H9 (cell line): ENCODE measurements at regions not wholly inside any gene's neighbourhood (a gene's known extent, or its start where the extent isn't known, plus 50 kb on each side); places are given as distances from the start of the nearest gene placed in this dataset.

Experiments
- DNase-seq: peaks from one replicate; pipeline ENCODE4 v3.0.0-alpha.2; 2017
- H2AFZ ChIP-seq: one replicate; pipeline ENCODE4 v1.6.1; 2013; ENCODE audit warnings: mild to moderate bottlenecking, low read length, control low read depth, moderate library complexity
- H2AK5ac ChIP-seq: 2 replicates; pipeline ENCODE4 v1.6.1; 2013; ENCODE audit warnings: low read length, control low read depth, mixed read lengths; ENCODE audit not compliant: insufficient read length
- H2BK120ac ChIP-seq: one replicate; pipeline ENCODE4 v1.6.1; 2013; ENCODE audit warnings: low read depth, mild to moderate bottlenecking, low read length, control low read depth, inconsistent platforms; ENCODE audit not compliant: poor library complexity, severe bottlenecking
- H2BK12ac ChIP-seq: 2 replicates; pipeline ENCODE4 v1.6.1; 2013; ENCODE audit warnings: low read length, control low read depth, mixed read lengths, low read depth; ENCODE audit not compliant: insufficient read length
- H2BK15ac ChIP-seq: 2 replicates; pipeline ENCODE4 v1.6.1; 2013; ENCODE audit warnings: low read depth, low read length, control low read depth
- H2BK20ac ChIP-seq: one replicate; pipeline ENCODE4 v1.6.1; 2013; ENCODE audit warnings: low read depth, mild to moderate bottlenecking, low read length, control low read depth, inconsistent platforms; ENCODE audit not compliant: poor library complexity, severe bottlenecking
- H2BK5ac ChIP-seq: 2 replicates; pipeline ENCODE4 v1.6.1; 2013; ENCODE audit warnings: low read length, control low read depth, mixed read lengths; ENCODE audit not compliant: insufficient read length
- H3K14ac ChIP-seq: 2 replicates; pipeline ENCODE4 v1.6.1; 2013; ENCODE audit warnings: low read length, control low read depth; ENCODE audit not compliant: insufficient read depth
- H3K18ac ChIP-seq: 2 replicates; pipeline ENCODE4 v1.6.1; 2013; ENCODE audit warnings: low read depth, mild to moderate bottlenecking, mixed read lengths, low read length, control low read depth; ENCODE audit not compliant: insufficient read length
- H3K23ac ChIP-seq: 2 replicates; pipeline ENCODE4 v1.6.1; 2013; ENCODE audit warnings: low read length, control low read depth, mixed read lengths, low read depth; ENCODE audit not compliant: insufficient read length
- H3K23me2 ChIP-seq: 2 replicates; pipeline ENCODE4 v1.6.1; 2013; ENCODE audit warnings: low read depth, mild to moderate bottlenecking, mixed read lengths, low read length, control low read depth; ENCODE audit not compliant: insufficient read length, poor library complexity, severe bottlenecking
- H3K27ac ChIP-seq: 2 replicates; pipeline ENCODE4 v1.5.1; 2013; ENCODE audit warnings: low read length, control low read depth, mixed read lengths, low read depth; ENCODE audit not compliant: insufficient read length
- H3K27me3 ChIP-seq: 2 replicates; pipeline ENCODE4 v1.6.1; 2013; ENCODE audit warnings: low read length, control low read depth, inconsistent platforms; ENCODE audit not compliant: insufficient read depth
- H3K4ac ChIP-seq: 2 replicates; pipeline ENCODE4 v1.6.1; 2013; ENCODE audit warnings: low read depth, mild to moderate bottlenecking, control low read depth, inconsistent platforms, low read length, moderate library complexity
- H3K4me1 ChIP-seq: 2 replicates; pipeline ENCODE4 v1.6.1; 2013; ENCODE audit warnings: low read length, control low read depth, inconsistent platforms; ENCODE audit not compliant: insufficient read depth
- H3K4me2 ChIP-seq: 2 replicates; pipeline ENCODE4 v1.6.1; 2013; ENCODE audit warnings: low read length, control low read depth, mixed read lengths; ENCODE audit not compliant: insufficient read length, insufficient read depth
- H3K56ac ChIP-seq: 2 replicates; pipeline ENCODE4 v1.6.1; 2013; ENCODE audit warnings: low read depth, mild to moderate bottlenecking, mixed read lengths, low read length, control low read depth; ENCODE audit not compliant: insufficient read length
- H3K79me1 ChIP-seq: 2 replicates; pipeline ENCODE4 v1.6.1; 2013; ENCODE audit warnings: low read depth, mild to moderate bottlenecking, moderate library complexity, low read length, control low read depth, inconsistent platforms; ENCODE audit not compliant: insufficient read depth, poor library complexity, severe bottlenecking
- H3K79me2 ChIP-seq: 2 replicates; pipeline ENCODE4 v1.6.1; 2013; ENCODE audit warnings: low read length, control low read depth, inconsistent platforms; ENCODE audit not compliant: insufficient read depth
- H3K9ac ChIP-seq: 2 replicates; pipeline ENCODE4 v1.6.1; 2013; ENCODE audit warnings: low read length, control low read depth, mixed read lengths; ENCODE audit not compliant: insufficient read length; ENCODE audit errors: extremely low read depth
- H3K9me3 ChIP-seq: one replicate; pipeline ENCODE4 v1.6.1; 2013; ENCODE audit warnings: low read depth, low read length, inconsistent platforms; ENCODE audit not compliant: control insufficient read depth
- H3T11ph ChIP-seq: one replicate; pipeline ENCODE4 v1.6.1; 2013; ENCODE audit warnings: mild to moderate bottlenecking, low read length, control low read depth, inconsistent platforms
- H4K20me1 ChIP-seq: one replicate; pipeline ENCODE4 v1.6.1; 2013; ENCODE audit not compliant: control insufficient read depth, insufficient read length, insufficient read depth
- H4K5ac ChIP-seq: 2 replicates; pipeline ENCODE4 v1.6.1; 2013; ENCODE audit warnings: low read depth, mild to moderate bottlenecking, mixed read lengths, low read length, control low read depth; ENCODE audit not compliant: insufficient read length
- H4K8ac ChIP-seq: replicated peaks from 2 replicates; pipeline ENCODE4 v1.6.1; 2013; ENCODE audit warnings: low read length, control low read depth, mixed read lengths, low read depth; ENCODE audit not compliant: insufficient read length
- H4K91ac ChIP-seq: 2 replicates; pipeline ENCODE4 v1.6.1; 2013; ENCODE audit warnings: low read depth, mild to moderate bottlenecking, moderate library complexity, mixed read lengths, low read length, control low read depth; ENCODE audit not compliant: insufficient read length
- H3K27ac Mint-ChIP-seq, 3 experiments: 2 replicates in 2 of 3; 3 replicates in 1 of 3; pipeline ENCODE4 v1.8.0; 2020 to 2021; ENCODE audit warnings: mixed read lengths in 3 of 3, mild to moderate bottlenecking in 1 of 3, moderate library complexity in 1 of 3
- H3K27me3 Mint-ChIP-seq: 2 replicates; pipeline ENCODE4 v1.8.0; 2021; ENCODE audit warnings: low read depth, mild to moderate bottlenecking, moderate library complexity, mixed read lengths
- H3K36me3 Mint-ChIP-seq, 3 experiments: 2 replicates in 2 of 3; 3 replicates in 1 of 3; pipeline ENCODE4 v1.8.0; 2020 to 2021; ENCODE audit warnings: low read depth in 3 of 3, mixed read lengths in 3 of 3; ENCODE audit not compliant: insufficient read depth in 1 of 3
- H3K4me1 Mint-ChIP-seq, 2 experiments: 2 replicates each; pipeline ENCODE4 v1.8.0; 2020; ENCODE audit warnings: mixed read lengths in 2 of 2
- H3K4me3 Mint-ChIP-seq, 2 experiments: 2 replicates in 1 of 2; 3 replicates in 1 of 2; pipeline ENCODE4 v1.8.0; 2020 to 2021; ENCODE audit warnings: mild to moderate bottlenecking in 2 of 2, mixed read lengths in 2 of 2, moderate library complexity in 1 of 2
- H3K9me3 Mint-ChIP-seq, 2 experiments: 2 replicates in 1 of 2; 3 replicates in 1 of 2; pipeline ENCODE4 v1.8.0; 2020; ENCODE audit warnings: mild to moderate bottlenecking in 2 of 2, mixed read lengths in 2 of 2, moderate library complexity in 1 of 2
- CTCF ChIP-seq: fragments of 200-600 bp; sonication (generic); conservative IDR thresholded peaks from 3 replicates; pipeline ENCODE4 v1.8.0; 2021; ENCODE audit warnings: antibody characterized with exemption, mild to moderate bottlenecking
- WGBS: extraction: QIAGEN DNeasy Blood & Tissue Kit; methylation state at CpG from one replicate; pipeline ENCODE4 v1.1.7; 2013; ENCODE audit warnings: missing lambda C conversion rate, low lambda C conversion rate, mixed read lengths; ENCODE audit not compliant: insufficient read length; ENCODE audit errors: extremely low coverage; 5-methylcytosine and 5-hydroxymethylcytosine counted together

GRCh38 chr11:128375961-128376360 is 211.4 kb downstream of the ETS1 start:
- no peaks in the 10 kb centered on the region for H3K79me2 ChIP-seq
- H2BK5ac ChIP-seq: no peak overlapping the region
- H2BK12ac ChIP-seq: no peak overlapping the region
- no peak overlapping the region for H2BK120ac ChIP-seq
- H4K5ac ChIP-seq: no peak overlapping the region
- H3K56ac ChIP-seq: no peak overlapping the region
- H3K23me2 ChIP-seq: no peaks in the 10 kb centered on the region
- H3K27ac ChIP-seq: no peak overlapping the region
- no peaks in the 10 kb centered on the region for H3K27me3 Mint-ChIP-seq
- H3K4me1 Mint-ChIP-seq: peaks cover 0 to 3% of the 10 kb centered on the region in 2 experiments; a peak in 2 of 4 replicates
- H3K27ac Mint-ChIP-seq: no peak overlapping the region
- H2BK20ac ChIP-seq: no peak overlapping the region
- H3K4me3 Mint-ChIP-seq: no peak overlapping the region
- H2AK5ac ChIP-seq: no peak overlapping the region
- DNase-seq: no peak
- no peak overlapping the region for H3K18ac ChIP-seq
- no CpG with 5 or more reads among the region's 1 CpG for WGBS
- H3K23ac ChIP-seq: no peak overlapping the region
- H3K14ac ChIP-seq: no peak overlapping the region
- no peak overlapping the region for H3K4ac ChIP-seq
- no peak overlapping the region for H3K4me2 ChIP-seq
- no peaks in the 10 kb centered on the region for H4K20me1 ChIP-seq
- H2BK15ac ChIP-seq: no peak overlapping the region
- H3K4me1 ChIP-seq: no peaks in the 10 kb centered on the region
- peaks cover 3% of the 10 kb centered on the region in 2 experiments; a peak in 4 of 5 replicates for H3K9me3 Mint-ChIP-seq
- no peaks in the 10 kb centered on the region for H3K79me1 ChIP-seq
- H3K27me3 ChIP-seq: no peaks in the 10 kb centered on the region
- no peaks in the 10 kb centered on the region for H3K36me3 Mint-ChIP-seq
- H2AFZ ChIP-seq: no peak overlapping the region
- H3K9me3 ChIP-seq: no peaks in the 10 kb centered on the region
- no peak overlapping the region for H4K91ac ChIP-seq
- no peak overlapping the region for H4K8ac ChIP-seq
- TF ChIP-seq CTCF: no peak
- no peak overlapping the region for H3T11ph ChIP-seq
- no peak overlapping the region for H3K9ac ChIP-seq
